GM12878 (cell line): ENCODE measurements at regions not wholly inside any gene's neighbourhood (a gene's known extent, or its start where the extent isn't known, plus 50 kb on each side); places are given as distances from the start of the nearest gene placed in this dataset.
A peak's percentile ranks its signal among the peaks of the same experiment; 100 is the strongest.

ENCODE experiments used
- ATAC-seq: fragments of 200-7000 bp; cut with Tn5 transposase; 3 replicates; pipeline ENCODE4 v1.9.1; 2020; ENCODE audit warnings: mild to moderate bottlenecking, moderate library complexity
- BruUV-seq: library from RNA; stranded (reverse); fragments of 400-500 nt; replicated peaks from 2 replicates; lab custom pipeline; 2021; lab: Mats Ljungman, UMichigan
- CTCF ChIA-PET: fragments of 300-600 bp; sonication (Branson Sonifier 250); formaldehyde crosslinking; extraction: SDS; loops from one replicate; lab custom pipeline; 2021; ENCODE audit warnings: inconsistent platforms; lab: Yijun Ruan, JAX
- POLR2A ChIA-PET: fragments of 350-600 bp; formaldehyde crosslinking; extraction: SDS; loops from one replicate; lab custom pipeline; 2021; ENCODE audit warnings: inconsistent platforms; lab: Charles Lee
- RAD21 ChIA-PET: fragments of 300-600 bp; sonication (Branson Sonifier 250); formaldehyde crosslinking; loops from one replicate; lab custom pipeline; 2023; ENCODE audit warnings: antibody characterized with exemption; ENCODE audit not compliant: unreplicated experiment; lab: Charles Lee
- SMC1A ChIA-PET: fragments of 300-600 bp; sonication (Branson Sonifier 250); formaldehyde crosslinking; loops from one replicate; lab custom pipeline; 2023; ENCODE audit not compliant: unreplicated experiment, uncharacterized antibody; lab: Charles Lee
- DNase-seq: peaks from one replicate; pipeline ENCODE4 v3.0.0-alpha.2; 2011; ENCODE audit warnings: low read depth, low spot score
- FAIRE-seq: peaks from 3 replicates; lab custom pipeline; 2011; peaks lifted over from hg19 to GRCh38; lab: Jason Lieb, UNC
- H2AFZ ChIP-seq: 2 replicates; pipeline ENCODE4 v1.6.0; 2011; ENCODE audit warnings: low read depth, low read length, control low read depth; ENCODE audit not compliant: control insufficient read depth
- H3K27ac ChIP-seq: 2 replicates; pipeline ENCODE4 v1.5.1; 2011; ENCODE audit warnings: control low read depth; ENCODE audit not compliant: control insufficient read depth, insufficient read depth
- H3K27me3 ChIP-seq, 2 experiments: replicated peaks in 1 of 2; 2 replicates each; pipeline versions ENCODE4 v1.6.0 to v1.6.1; 2011; ENCODE audit warnings: low read length in 1 of 2; ENCODE audit not compliant: control insufficient read depth in 2 of 2, insufficient read depth in 2 of 2
- H3K36me3 ChIP-seq, 2 experiments: 2 replicates each; pipeline ENCODE4 v1.5.1; 2011; ENCODE audit warnings: low read length in 1 of 2; ENCODE audit not compliant: control insufficient read depth in 2 of 2, insufficient read depth in 2 of 2
- H3K4me1 ChIP-seq: 2 replicates; pipeline ENCODE4 v1.6.1; 2011; ENCODE audit warnings: mild to moderate bottlenecking, low read length, moderate library complexity, mixed read lengths; ENCODE audit not compliant: control insufficient read depth, insufficient read depth
- H3K4me2 ChIP-seq: 2 replicates; pipeline ENCODE4 v1.6.0; 2011; ENCODE audit warnings: control low read depth; ENCODE audit not compliant: control insufficient read depth, insufficient read depth
- H3K4me3 ChIP-seq: fragments of 200-600 bp; sonication (generic); 2 replicates; pipeline ENCODE4 v1.5.1; 2016
- H3K79me2 ChIP-seq: 2 replicates; pipeline ENCODE4 v1.6.0; 2011; ENCODE audit warnings: low read length; ENCODE audit not compliant: control insufficient read depth, insufficient read depth
- H3K9ac ChIP-seq: 2 replicates; pipeline ENCODE4 v1.8.0; 2011; ENCODE audit warnings: low read length, control low read depth, mixed read lengths; ENCODE audit not compliant: control insufficient read depth, insufficient read depth
- H3K9me3 ChIP-seq: replicated peaks from 3 replicates; pipeline ENCODE4 v1.5.1; 2011; ENCODE audit warnings: mild to moderate bottlenecking, low read length; ENCODE audit not compliant: control insufficient read depth, insufficient read depth
- H4K20me1 ChIP-seq: 2 replicates; pipeline ENCODE4 v1.6.0; 2011; ENCODE audit not compliant: control insufficient read depth, insufficient read depth
- ATF7 ChIP-seq: fragments of 450-650 bp; IDR thresholded peaks from 2 replicates; pipeline ENCODE4 v1.6.1; 2016; ENCODE audit warnings: low read depth, mild to moderate bottlenecking
- CEBPB ChIP-seq, 2 experiments: fragments of 150-350 bp in 1 of 2; IDR thresholded peaks; 2 replicates each; pipeline ENCODE4 v1.6.1; 2012 to 2014; ENCODE audit warnings: low read depth in 2 of 2, low read length in 2 of 2, borderline replicate concordance in 1 of 2, inconsistent platforms in 1 of 2
- KAT2A ChIP-seq: conservative IDR thresholded peaks from 2 replicates; pipeline ENCODE4 v1.6.1; 2011; ENCODE audit warnings: low read depth, low read length; ENCODE audit not compliant: control insufficient read depth
- PAX8 ChIP-seq: fragments of 450-650 bp; IDR thresholded peaks from 2 replicates; pipeline ENCODE4 v1.6.1; 2017; ENCODE audit warnings: mild to moderate bottlenecking, moderate library complexity
- STAT3 ChIP-seq: IDR thresholded peaks from 2 replicates; pipeline ENCODE4 v1.6.1; 2011; ENCODE audit warnings: low read depth, low read length, improper control_type of control experiment
- SUPT20H ChIP-seq: IDR thresholded peaks from 2 replicates; pipeline ENCODE4 v1.6.1; 2011; ENCODE audit warnings: low read depth, mild to moderate bottlenecking, low read length, moderate library complexity, borderline replicate concordance; ENCODE audit not compliant: control insufficient read depth
- SUZ12 ChIP-seq: fragments of 200-600 bp; sonication (generic); IDR thresholded peaks from one replicate; pipeline ENCODE4 v1.6.1; 2018; ENCODE audit warnings: antibody characterized with exemption, mild to moderate bottlenecking; ENCODE audit not compliant: unreplicated experiment
- TARDBP ChIP-seq: IDR thresholded peaks from 2 replicates; pipeline ENCODE4 v1.6.1; 2016; ENCODE audit warnings: borderline replicate concordance
- YY1 ChIP-seq: IDR thresholded peaks from 2 replicates; pipeline ENCODE4 v1.6.1; 2011; ENCODE audit warnings: low read depth, mild to moderate bottlenecking, low read length
- WGBS: methylation state at CpG from one replicate; pipeline ENCODE4 v1.1.6; 2016; ENCODE audit warnings: low lambda C conversion rate; ENCODE audit not compliant: insufficient replicate concordance, insufficient coverage; ENCODE audit errors: missing lambda C conversion rate; 5-methylcytosine and 5-hydroxymethylcytosine counted together
- in situ Hi-C: fragments of 300-500 bp; cut with MboI; formaldehyde crosslinking; loops from 9 replicates; pipeline ENCODE4 v1.14.3; 2018; ENCODE audit warnings: mixed read lengths
- intact Hi-C: fragments of 100-400 bp; cut with micrococcal nuclease; formaldehyde crosslinking; loops from one replicate; pipeline ENCODE4 v1.14.2; 2022; ENCODE audit not compliant: unreplicated experiment
- TF ChIP-seq, protein P1 (sequence below): IDR thresholded peaks from 2 replicates; pipeline ENCODE4 v1.6.1; 2011; ENCODE audit warnings: borderline replicate concordance, low read depth, mild to moderate bottlenecking, moderate library complexity, low read length; ENCODE audit not compliant: insufficient read depth, poor library complexity, severe bottlenecking

DNA sequence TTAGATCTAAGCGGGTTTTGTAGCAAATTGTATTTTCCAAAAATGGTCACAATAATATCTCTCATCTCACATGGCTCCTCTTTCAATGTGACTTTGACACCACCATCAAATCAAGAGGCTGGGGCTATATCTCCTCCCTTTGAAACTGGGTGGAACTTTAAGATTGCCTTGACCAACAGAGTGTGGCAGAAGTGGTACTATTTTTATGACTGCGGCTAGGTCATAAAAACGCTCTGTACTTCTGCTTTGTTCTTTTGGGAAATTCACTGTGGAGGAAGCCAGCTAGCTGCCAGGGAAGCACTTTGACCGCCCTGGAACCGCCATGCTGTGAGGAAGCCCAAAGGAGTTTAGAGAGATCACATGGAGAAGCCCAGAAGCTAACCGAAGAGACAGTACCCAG lies 50.7 kb upstream of the ACOT11 start:
- H3K4me2 ChIP-seq: no peak overlapping the region
- H4K20me1 ChIP-seq: no peaks in the 10 kb centered on the region
- BruUV-seq: no TSS peak
- in situ Hi-C loops: no loop called here
- no peaks in the 10 kb centered on the region for H3K4me1 ChIP-seq
- FAIRE-seq: no peak
- TF ChIP-seq SUZ12 (no peak), YY1 (0 out of 2 replicates have a peak, but pooled peaks have one; percentile 48)
- peak; percentile 45; the same call in 2 of the 3 replicates for ATAC-seq
- H3K36me3 ChIP-seq: no peaks in the 10 kb centered on the region
- H3K9ac ChIP-seq: no peak overlapping the region
- no peak overlapping the region for H3K27ac ChIP-seq
- no peak overlapping the region for H3K4me3 ChIP-seq
- peaks cover 6% of the 10 kb centered on the region; the same call in 1 of the 3 replicates for H3K9me3 ChIP-seq
- peaks cover 6 to 9% of the 10 kb centered on the region in 2 experiments; a peak in 3 of 4 replicates for H3K27me3 ChIP-seq
- ChIA-PET CTCF (no interaction called here), SMC1A (no interaction called here), POLR2A (no interaction called here), RAD21 (no interaction called here)
- H3K79me2 ChIP-seq: no peaks in the 10 kb centered on the region
- H2AFZ ChIP-seq: no peak overlapping the region
- intact Hi-C loops: no loop called here
- WGBS: 23% methylated on average over 6 of the region's 6 CpGs
- DNase-seq: no peak

- 52% methylated on average over 7 of the region's 7 CpGs for WGBS
- H3K36me3 ChIP-seq: no peaks in the 10 kb centered on the region
- H3K4me3 ChIP-seq: no peak overlapping the region
- peaks cover 6 to 9% of the 10 kb centered on the region in 2 experiments; a peak in 3 of 4 replicates for H3K27me3 ChIP-seq
- intact Hi-C loops (no loop called here), in situ Hi-C loops (no loop called here)
- ChIA-PET CTCF (no interaction called here), RAD21 (no interaction called here), POLR2A (interaction anchor here (0.7 kb wide), 1 partner anchor 641 kb away, joined by 4 read pairs; no protein-coding TSS in a partner anchor), SMC1A (no interaction called here)
- no peak for DNase-seq
- H3K4me1 ChIP-seq: no peaks in the 10 kb centered on the region
- H2AFZ ChIP-seq: no peak overlapping the region
- no peaks in the 10 kb centered on the region for H3K79me2 ChIP-seq
- no peak overlapping the region for H3K4me2 ChIP-seq
- H3K9me3 ChIP-seq: peaks cover 6% of the 10 kb centered on the region; the same call in 1 of the 3 replicates
- no peaks in the 10 kb centered on the region for H4K20me1 ChIP-seq
- no peak for TF ChIP-seq STAT3
- no peak for TF ChIP-seq SUPT20H
- no peak for TF ChIP-seq KAT2A
- TF ChIP-seq ATF7: no peak
- TF ChIP-seq, protein P1, sequence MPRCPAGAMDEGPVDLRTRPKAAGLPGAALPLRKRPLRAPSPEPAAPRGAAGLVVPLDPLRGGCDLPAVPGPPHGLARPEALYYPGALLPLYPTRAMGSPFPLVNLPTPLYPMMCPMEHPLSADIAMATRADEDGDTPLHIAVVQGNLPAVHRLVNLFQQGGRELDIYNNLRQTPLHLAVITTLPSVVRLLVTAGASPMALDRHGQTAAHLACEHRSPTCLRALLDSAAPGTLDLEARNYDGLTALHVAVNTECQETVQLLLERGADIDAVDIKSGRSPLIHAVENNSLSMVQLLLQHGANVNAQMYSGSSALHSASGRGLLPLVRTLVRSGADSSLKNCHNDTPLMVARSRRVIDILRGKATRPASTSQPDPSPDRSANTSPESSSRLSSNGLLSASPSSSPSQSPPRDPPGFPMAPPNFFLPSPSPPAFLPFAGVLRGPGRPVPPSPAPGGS: no peak
- no peak for TF ChIP-seq TARDBP
- no peak for TF ChIP-seq PAX8
- no peak for TF ChIP-seq CEBPB (IDR thresholded peaks at IDR 0.05; ENCODE audit: borderline replicate concordance in 1 of 2, low read depth in 2 of 2, low read length in 2 of 2)
- no peak for ATAC-seq
- no TSS peak for BruUV-seq
- FAIRE-seq: no peak
- H3K9ac ChIP-seq: no peak overlapping the region
- no peak overlapping the region for H3K27ac ChIP-seq
Observed at GRCh38 chr1:54495954-54496353, 52.1 kb upstream of the ACOT11 start.
